ENCODE measurements at regions not wholly inside any gene's neighbourhood (a gene's known extent, or its start where the extent isn't known, plus 50 kb on each side); places are given as distances from the start of the nearest gene placed in this dataset.

DNA sequence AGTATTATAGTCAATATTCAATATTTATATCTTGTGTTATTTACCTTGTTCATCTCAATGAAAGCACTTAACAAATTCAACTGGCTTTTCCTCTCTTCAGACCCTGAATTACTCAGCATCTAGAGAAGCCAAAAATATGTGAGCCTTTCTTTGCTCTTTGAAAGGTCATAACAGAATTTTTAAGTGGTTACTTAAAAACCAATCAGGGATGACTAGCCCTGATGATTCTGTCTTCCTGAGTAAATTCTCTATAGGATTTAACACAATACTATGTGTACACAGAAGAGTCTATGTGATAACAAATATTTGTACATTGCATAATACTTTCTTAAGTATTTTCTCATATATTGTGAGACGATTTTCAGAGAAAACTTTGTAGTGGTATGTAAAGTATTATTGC is 546.3 kb downstream of the MAT2B start:
- DNase-seq (ENCODE audit: low spot score), result no peak
- intact Hi-C loops (cut with DNase I), result no loop called here

DNA sequence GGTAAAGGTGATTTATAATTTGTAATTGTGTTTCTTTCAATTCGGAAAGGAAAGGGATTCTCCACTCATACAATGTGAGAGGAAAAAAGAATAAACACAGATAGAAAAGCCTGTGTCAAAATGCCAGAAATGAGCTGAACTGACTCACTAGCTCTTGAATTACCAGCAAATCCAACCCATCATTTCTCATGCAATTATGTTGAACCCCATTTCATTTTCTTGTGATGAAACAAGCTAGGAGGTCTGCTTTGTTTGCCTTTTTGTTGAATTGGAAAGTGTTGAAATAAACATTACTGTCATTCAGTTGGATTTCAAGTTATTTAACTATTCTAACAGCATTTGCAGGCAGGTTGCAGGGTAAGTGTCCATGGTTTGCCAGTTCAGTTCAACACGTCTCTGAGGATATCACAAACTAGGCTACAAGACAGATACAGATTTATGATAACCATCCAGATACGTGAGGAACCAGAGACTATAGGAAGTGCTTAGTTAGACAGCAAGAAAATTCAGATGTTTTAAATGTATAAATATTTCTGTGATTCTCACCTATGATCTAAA is 547.2 kb downstream of the MAT2B start:
- intact Hi-C loops (cut with DNase I), result no loop called here
- no peak for DNase-seq (ENCODE audit: low spot score)

DNA sequence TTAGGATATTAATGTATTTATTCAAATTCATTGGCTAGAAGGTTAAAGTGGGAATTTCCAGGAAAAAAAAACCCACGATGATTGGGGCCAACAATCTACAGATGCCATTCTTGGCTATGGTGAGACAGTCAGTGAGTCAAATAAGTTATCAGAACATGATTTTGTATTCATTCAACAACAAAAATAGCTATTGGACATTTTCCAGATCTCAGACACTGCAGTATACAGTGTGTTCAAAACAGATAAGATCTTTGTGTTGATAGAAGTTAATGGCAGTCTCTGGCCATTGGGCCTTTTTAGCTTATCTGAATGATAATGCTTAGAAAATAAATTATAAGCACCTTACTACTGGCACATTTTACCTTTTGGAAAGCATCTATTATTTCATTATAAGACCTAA is 547.7 kb downstream of the MAT2B start:
- intact Hi-C loops (cut with DNase I), result no loop called here
- no peak for DNase-seq (ENCODE audit: low spot score)

DNA sequence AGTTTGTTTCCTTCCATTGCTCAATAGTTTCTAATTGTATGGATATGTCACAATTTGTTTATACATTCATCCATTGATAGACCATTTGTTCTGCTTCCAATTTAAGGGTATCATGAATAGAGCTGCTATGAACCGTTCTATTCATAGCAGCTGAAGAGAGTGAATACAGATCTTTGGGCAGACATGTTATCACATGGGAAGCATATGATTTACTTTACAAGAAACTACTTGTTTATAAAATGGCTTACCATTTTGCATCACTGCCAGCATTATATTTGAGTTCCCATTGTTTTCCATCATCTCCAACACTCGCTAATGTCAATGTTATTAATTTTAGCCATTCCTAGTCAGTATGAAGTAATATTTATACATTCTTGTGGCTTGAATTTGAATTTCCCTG is 549.0 kb downstream of the MAT2B start:
- intact Hi-C loops (cut with DNase I), result no loop called here
- no peak for DNase-seq (ENCODE audit: low spot score)

DNA sequence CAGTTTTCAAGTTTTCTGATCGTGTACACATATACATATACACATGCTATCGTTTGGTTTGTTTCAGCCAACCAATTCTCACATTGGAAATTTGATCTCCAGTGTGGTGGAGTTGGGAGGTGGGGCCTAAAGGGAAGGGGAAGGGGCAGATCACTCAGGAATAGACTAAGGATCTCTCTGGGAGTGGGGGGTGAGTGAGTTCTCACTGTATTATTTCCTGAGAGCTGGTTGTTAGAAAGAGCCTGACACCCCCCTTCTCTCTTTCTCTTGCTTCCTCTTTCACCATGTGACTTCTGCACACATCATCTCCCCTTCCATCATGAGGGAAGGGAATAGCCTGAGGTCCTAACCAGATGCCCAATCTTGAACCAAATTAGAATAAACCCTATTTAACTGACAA is 551.7 kb downstream of the MAT2B start:
- intact Hi-C loops (cut with DNase I), result no loop called here
- no peak for DNase-seq (ENCODE audit: low spot score)

DNA sequence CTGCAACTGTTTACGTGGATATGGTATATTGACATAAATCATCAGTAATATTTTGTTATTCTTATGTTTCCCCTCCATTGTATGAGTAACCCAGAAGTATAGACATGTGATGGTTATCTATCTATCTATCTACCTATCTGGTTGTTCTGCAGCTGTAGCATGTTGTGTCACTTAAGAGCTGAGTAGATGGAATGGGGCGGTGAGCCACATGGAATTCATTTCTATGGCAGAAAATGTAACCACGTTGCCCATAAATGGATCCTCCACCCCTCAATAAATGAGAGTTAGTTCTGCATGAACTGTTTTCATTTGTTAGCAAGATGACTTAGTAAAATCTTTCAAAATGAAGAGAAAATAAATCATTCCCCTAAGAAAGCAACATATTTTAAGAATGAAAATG is 553.2 kb downstream of the MAT2B start:
- DNase-seq (ENCODE audit: low spot score), result no peak
- intact Hi-C loops (cut with DNase I), result no loop called here

DNA sequence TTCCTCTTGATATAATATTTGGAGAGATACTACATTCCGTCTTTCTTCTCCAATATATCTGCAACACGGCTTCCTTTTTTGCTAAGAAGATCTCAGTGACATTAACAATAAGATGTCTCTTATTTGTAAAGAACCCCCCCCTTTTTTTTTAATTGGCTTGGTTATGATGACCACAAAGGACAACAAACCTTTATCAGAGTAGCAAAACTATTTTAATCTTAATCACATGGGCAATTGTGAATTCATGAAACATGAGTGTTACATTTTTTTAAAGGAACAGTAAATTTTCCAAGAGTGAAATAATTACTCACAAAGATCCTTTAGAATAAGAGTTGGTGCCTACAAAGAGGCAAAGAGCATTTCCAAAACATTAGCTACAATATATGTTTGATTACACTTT is 554.1 kb downstream of the MAT2B start:
- intact Hi-C loops (cut with DNase I), result no loop called here
- DNase-seq (ENCODE audit: low spot score), result no peak

DNA sequence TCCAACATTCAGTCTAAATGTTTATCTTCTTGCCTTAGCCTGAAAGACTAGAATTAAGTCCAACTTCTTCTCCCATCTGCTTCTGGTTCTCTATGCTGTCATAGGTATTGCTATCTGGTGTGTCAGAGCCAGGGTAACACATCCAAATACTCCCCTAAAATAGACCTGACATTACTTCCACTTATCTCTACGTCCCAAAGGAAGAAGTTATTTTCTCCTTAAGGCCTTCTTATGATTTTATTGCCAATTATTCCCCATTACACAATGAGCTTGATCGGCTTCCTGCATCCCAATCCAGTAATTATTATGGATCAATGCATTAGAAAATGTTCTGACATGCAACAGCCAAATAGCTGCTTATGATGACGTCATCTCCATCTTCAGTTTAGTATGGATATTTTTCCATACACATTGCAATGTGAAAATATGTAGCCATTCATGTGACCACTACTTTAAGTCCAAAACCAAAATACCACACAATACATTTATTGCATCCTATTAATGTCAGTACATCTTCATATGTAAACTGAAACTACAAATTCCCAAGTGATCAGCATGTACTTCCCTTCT is 555.5 kb downstream of the MAT2B start:
- intact Hi-C loops (cut with DNase I), result no loop called here
- DNase-seq (ENCODE audit: low spot score), result no peak

DNA sequence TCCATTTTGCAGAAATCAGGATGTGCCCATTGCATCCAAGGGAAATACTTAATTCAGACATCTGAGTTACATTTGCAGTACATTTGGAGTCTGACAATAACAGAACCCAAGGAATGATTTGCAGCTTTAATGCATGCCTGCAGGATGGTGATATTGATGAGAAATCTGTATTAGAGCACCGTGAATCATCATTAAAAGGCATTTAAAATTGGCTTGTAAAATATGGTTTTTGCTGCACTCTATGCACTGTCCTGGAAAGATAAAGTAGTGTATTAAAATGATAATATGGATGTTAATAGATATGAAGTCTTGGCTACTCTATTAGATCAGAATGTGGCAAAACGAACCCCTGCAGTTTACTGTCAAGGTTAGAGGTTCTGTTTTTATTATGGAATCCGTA is 556.9 kb downstream of the MAT2B start:
- intact Hi-C loops (cut with DNase I), result no loop called here
- DNase-seq (ENCODE audit: low spot score), result no peak

DNA sequence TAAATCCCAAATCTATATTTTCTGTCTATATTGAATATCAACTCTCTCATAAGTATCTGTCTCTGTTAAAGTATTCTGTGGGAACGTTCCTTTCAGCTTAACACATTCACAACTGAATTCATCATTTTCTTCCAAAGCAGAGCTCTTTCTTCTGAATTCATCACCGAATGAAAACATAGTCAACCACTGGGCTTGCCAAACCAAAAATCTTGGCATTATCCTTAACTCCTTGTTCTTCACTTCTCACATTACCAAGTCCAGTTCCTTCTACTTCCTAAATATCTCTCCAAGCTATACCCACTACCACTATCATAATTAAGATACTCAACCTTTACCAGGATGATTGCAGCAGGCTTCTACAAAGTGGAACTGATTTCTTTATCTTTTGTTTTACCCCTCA is 559.8 kb downstream of the MAT2B start:
- intact Hi-C loops (cut with DNase I), result no loop called here
- no peak for DNase-seq (ENCODE audit: low spot score)

DNA sequence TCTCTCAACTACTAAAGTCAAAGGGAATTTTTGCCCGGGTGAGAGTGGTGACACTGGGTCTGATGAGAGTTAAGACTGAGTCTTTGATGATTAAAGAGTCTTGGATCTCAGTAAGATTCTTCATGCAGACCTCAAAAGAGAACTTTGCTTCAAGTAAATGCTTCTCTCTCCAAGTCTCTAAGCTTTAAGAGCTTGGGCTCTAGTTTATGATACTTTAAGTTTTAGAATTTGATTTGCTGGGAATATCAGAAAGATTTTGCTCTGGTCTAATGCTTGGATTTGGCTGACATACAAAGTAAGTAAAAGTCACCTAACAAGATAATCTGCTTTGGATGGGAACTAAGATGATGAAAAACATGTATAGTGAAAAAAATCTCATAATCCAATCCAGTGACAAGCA is 566.3 kb downstream of the MAT2B start:
- DNase-seq (ENCODE audit: low spot score), result no peak
- intact Hi-C loops (cut with DNase I), result no loop called here

DNA sequence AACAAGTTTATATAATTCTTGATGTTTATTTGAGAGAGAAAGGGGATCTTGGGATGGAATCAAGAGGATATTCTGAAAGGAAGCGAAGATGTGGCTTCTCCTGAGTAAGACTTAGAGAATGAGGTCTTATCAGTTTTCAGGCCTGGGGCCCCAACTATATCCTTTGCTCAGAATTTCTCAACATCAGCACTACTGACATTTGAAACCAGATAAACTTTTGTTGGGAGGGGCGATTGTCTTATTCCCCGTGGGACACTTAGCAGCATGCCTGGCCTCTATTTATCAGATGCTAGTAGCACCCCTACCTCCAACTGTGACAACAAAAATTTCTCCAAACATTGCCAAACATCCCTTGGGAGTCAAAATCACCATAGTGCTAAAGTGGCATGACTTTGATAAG is 567.7 kb downstream of the MAT2B start:
- intact Hi-C loops (cut with DNase I), result no loop called here
- DNase-seq (ENCODE audit: low spot score), result no peak

DNA sequence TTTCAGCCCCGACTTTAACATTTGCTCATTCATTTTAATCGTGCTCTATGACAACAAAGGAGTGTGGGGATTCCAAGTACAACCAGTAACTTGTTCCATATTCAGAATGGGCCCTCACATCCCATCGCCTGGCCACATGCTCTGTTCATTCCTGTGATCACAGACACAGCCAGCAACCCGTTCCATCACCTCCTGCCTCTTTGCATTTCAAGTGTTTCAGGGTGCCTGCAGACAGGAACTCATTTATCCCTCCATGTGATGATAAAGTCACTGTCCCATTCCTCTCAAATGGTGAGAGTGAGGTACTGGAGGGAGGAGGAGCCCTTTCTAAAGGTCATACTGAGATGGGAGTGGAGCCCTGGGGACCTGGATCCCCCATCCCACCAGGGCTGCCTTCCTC is 571.1 kb downstream of the MAT2B start:
- intact Hi-C loops (cut with DNase I), result no loop called here
- DNase-seq (ENCODE audit: low spot score), result no peak

DNA sequence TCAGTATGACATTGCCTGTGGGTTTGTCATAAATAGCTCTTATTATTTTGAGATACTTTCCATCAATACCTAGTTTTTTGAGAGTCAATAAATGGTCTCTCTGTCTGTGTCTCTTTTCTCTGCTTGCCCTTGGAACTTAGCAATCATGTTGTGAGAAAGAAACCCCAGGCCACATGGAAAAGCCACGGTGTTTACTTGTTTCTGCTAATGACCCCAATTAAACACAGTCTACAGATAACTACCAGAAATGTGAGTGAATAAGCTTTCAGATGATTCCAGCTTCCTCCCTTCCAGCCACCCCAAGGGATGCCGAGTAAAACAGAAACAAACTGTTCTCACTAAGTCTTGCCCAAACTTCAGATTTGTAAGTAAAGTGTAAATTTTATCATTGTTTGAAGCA is 584.9 kb downstream of the MAT2B start:
- DNase-seq (ENCODE audit: low spot score), result no peak
- intact Hi-C loops (cut with DNase I), result no loop called here

DNA sequence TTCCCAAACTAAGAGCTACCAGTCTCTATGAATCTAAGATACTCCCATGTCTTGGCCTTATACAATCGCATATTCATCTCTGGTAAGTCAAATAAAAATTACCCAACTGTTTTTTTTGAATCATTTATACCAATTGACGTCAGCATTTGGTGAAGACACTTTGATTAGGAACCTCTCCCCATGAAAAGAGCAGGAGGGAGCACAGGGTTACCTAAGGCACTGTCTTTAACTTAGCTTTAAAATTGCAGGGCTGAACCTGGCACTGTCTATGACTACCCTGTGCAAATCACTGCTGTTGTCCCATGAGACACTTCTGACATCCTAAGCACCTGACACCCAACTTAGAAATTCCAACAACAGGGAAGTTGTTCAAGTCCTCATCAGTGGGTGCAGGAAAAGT is 586.4 kb downstream of the MAT2B start:
- intact Hi-C loops (cut with DNase I), result no loop called here
- DNase-seq (ENCODE audit: low spot score), result no peak

DNA sequence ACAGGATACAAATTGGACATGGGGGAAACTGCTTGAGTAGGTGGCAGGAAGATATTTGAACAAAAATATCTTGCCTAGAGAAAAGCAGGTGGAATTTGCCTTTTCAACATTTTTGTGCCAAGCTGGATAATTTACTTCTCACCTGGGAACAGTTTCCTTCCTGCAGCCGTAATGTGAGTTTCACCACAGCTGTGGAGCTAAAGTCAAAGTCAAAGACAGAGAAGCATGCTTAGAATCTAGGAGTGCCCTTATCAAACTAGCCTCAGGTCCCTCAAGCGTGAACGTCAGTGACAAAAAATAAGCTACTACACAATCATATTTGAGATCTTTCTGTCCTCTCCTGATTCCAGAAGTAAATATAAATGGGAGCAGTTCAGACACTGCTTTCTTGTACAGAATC is 588.9 kb downstream of the MAT2B start:
- intact Hi-C loops (cut with DNase I), result no loop called here
- DNase-seq (ENCODE audit: low spot score), result no peak

DNA sequence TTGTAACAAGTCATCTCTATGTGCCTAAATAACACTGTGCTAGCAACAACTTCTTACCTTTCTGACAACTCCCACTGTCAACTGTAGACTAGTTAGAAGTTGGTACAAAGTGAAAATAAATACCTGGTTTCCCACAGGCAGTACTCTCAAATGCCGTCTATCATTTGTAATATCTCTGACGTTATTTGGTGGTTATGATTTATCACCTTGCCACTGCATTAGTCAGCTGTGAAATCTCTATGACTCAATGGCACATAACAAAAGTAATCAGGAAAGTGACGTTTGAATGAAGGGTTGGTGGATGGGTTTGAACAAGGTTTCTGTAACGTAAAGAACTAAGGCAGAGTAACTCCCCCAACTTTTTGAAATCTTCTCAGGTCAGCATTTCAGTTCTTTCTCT is 592.3 kb downstream of the MAT2B start:
- no peak for DNase-seq (ENCODE audit: low spot score)

DNA sequence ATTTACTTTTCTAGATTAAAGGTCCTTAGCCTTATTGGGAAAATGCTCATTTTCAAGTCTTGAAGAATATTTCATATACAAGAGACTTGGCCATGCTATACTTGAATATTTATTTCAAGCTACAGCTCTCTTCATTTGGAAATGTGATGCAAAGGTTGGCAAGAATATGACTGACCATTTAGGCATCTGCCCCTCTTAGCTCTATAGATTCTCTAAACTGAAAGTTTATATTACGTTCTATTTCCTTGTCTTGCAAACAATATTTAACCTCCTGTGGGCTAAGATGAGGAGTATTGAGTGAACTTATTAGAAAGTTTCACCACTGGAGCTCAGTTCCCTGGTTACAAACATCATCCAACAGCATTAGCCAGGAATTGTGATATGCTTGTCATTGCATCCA is 593.1 kb downstream of the MAT2B start:
- DNase-seq (ENCODE audit: low spot score), result no peak
- intact Hi-C loops (cut with DNase I), result no loop called here

More for the DNA sequence above, 592.3 kb downstream of the MAT2B start:
- intact Hi-C loops (cut with DNase I), result no loop called here

DNA sequence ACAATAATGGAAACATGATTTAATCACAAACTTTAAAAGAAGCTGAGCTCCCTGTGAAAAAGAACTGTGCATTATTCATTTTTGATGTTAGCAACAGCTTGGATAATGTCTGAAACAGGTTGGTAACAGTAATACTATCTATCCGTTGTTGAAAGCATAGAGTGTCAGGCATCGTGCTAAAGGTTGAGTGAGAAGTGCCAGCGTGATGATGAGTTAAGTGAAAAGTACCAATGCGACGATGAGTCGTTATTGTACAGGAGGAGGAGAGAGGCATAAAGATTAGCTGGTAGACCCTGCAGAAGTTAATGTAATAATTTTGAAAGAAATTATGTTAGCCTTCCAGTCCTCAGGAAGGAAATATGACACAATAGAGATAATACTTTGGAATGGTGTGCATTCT is 593.6 kb downstream of the MAT2B start:
- DNase-seq (ENCODE audit: low spot score), result no peak
- intact Hi-C loops (cut with DNase I), result no loop called here

DNA sequence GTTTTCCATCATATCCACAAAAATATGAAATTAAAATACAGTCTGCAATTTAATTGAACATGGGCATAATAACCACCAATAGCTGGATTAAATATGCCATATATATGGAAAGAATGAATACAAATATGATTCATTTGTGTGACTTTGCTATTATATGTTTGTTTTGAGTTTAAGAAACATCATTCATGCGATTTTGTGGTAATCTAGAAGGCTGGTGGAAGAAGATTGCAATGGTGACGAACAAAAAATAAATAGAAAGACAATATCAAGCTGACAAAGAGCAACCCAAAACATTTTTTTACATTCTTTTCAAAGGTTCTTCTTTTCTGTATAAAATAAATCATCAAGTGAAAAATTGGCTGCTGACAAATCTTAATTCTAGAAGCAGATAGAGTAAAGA is 610.0 kb downstream of the MAT2B start:
- DNase-seq (ENCODE audit: low spot score), result no peak
- intact Hi-C loops (cut with DNase I), result no loop called here

DNA sequence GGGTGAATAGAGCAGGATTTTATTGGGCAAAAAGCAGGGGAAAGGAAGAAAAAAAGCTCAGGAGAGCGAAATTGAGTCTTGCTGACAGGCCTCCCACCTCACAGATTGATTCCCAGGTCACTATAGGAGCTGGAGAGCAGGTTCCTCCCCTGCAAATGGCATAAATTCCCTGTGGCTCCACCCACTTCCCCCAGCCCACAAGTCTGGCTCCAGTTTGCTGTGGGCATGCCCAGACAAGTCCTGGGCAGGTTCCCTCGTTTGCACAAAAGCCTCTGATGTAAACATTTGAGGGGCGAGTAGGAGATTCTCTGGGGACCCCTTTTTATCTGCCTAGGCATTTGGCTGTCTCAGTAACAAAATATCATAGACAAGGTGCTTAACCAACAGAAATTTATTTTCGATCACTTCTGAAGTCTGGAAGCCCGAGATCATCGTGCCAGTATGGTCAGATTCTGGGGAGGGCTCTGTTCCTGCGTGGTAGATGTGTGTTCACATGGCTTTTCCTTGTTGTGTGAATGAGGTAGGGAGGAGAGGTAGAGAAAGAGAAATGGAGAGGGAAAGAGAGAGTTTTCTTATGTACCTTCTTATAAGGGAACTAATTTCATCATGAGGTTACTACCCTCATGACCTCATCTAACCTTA is 614.5 kb downstream of the MAT2B start:
- no peak for DNase-seq (ENCODE audit: low spot score)
- intact Hi-C loops (cut with DNase I), result no loop called here

DNA sequence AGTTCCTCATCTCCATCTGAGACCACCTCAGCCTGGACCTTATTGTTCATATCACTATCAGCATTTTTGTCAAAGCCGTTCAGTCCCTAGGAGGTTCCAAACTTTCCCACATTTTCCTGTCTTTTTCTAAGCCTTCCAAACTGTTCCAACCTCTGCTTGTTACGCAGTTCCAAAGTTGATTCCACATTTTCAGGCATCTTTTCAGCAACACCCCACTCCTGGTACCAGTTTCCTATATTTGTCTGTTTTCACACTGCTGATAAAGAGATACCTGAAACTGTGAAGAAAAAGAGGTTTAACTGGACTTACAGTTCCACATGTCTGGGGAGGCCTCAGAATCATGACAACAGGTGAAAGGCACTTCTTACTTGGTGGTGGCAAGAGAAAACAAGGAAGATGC is 622.1 kb downstream of the MAT2B start:
- no peak for DNase-seq (ENCODE audit: low spot score)
- intact Hi-C loops (cut with DNase I), result no loop called here

Data from cardiac septum (tissue), 1 donor.